Right kidney (tissue), 1 donor: ENCODE measurements at regions not wholly inside any gene's neighbourhood (a gene's known extent, or its start where the extent isn't known, plus 50 kb on each side); places are given as distances from the start of the nearest gene placed in this dataset.
"Not testable (repeated sequence)": the region's sequence is repeated elsewhere in the genome, so short reads cannot be mapped to it uniquely, and the experiment has no call there.

ENCODE experiments used
- DNase-seq: peaks from one replicate; pipeline ENCODE4 v3.0.0-alpha.2; 2016

GRCh38 chr3:17831366-17831765 lies 88.9 kb upstream of the TBC1D5 start:
- no peak for DNase-seq

GRCh38 chr3:17830788-17831187 lies 88.4 kb upstream of the TBC1D5 start:
- no peak for DNase-seq

DNA sequence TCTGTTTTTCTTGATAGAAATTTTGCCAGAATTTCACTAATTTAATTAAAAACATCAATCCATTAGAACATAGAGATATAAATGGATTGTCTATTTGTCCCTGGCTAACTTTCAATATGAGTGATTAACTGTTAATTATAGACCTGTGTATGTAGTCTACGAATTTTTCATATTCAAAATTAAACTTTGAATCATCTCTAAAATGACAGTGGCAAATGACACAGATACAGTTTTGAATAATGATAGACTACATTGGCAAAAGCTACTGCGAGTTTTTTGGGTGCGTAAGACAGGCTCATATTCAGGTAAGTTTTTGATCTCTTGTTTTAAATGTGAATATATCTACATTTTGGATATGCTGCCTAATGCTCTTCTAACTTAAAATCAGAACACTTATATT lies 86.0 kb upstream of the TBC1D5 start:
- DNase-seq = no peak

DNA sequence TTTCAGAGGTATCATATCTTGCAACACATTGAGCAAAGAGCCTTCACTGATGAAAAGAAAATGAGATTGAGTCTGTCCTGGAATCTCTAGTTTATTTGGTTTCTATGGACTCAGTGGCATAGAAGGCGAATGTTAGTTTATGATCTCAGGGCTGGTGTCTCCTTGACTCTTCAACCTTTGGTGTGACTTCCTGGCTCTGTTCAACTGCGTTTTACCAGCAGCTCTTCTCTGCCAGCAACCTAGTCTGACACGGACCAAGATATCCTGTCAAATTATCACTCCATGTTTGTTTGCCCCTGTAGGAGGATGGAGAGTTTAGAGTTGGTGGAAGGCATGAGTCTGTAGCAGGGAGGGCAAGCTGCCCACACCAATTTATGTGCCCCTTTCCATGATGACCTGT lies 82.9 kb upstream of the TBC1D5 start:
- DNase-seq = no peak

- no peak for DNase-seq
These were observed 81.4 kb upstream of the TBC1D5 start for GRCh38 chr3:17823816-17824215.

DNA sequence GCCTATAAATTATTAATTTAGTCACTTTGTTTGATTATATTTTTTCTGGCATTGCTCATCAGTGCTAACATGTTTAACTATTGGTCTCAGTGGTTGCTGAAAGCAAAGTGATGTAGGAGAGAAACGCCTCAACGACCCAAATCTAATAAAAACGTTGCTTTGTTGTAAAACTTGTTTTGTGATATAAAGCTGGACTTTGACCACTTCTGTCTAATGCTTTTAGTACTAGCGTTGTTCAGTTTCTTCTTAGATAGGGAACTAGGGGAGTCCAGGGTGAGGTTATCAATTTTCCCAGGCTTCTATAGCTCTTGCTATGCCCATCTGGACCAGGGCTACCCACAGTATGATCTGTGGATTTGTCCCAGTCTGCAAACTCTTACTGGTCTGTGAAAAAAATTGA lies 80.6 kb upstream of the TBC1D5 start:
- DNase-seq = no peak

GRCh38 chr3:17820704-17821103 lies 78.3 kb upstream of the TBC1D5 start:
- DNase-seq = no peak

GRCh38 chr3:17820275-17820674 lies 77.8 kb upstream of the TBC1D5 start:
- DNase-seq = no peak

- DNase-seq = not testable (repeated sequence)
These were observed 75.5 kb upstream of the TBC1D5 start for GRCh38 chr3:17817973-17818372.

- no peak for DNase-seq
These were observed 75.1 kb upstream of the TBC1D5 start for GRCh38 chr3:17817545-17817944.

GRCh38 chr3:17816839-17817238 lies 74.4 kb upstream of the TBC1D5 start:
- not testable (repeated sequence) for DNase-seq

GRCh38 chr3:17812328-17812727 lies 69.9 kb upstream of the TBC1D5 start:
- DNase-seq = not testable (repeated sequence)

- DNase-seq = no peak
These were observed 69.2 kb upstream of the TBC1D5 start for GRCh38 chr3:17811646-17812045.

- DNase-seq = no peak
These were observed 68.3 kb upstream of the TBC1D5 start for GRCh38 chr3:17810759-17811158.

DNA sequence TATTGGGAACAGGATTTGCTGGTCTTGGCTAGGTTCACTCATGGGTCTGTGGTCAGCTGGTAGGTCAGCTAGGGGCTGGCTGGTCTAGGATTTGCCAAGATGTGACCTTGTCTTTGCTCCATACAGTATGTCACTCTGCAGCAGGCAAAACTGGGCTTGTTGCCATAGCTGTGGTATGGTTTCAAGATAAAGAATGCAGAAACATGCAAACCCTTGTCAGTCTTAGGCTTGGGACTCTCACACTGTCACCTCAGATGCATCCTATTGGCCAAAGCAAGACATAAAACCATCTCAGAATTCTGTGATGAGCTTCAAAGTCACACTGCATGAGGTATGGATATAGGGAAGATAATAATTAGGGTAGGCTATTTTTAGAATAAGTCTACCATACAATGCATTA lies 66.6 kb upstream of the TBC1D5 start:
- no peak for DNase-seq

GRCh38 chr3:17806876-17807275 lies 64.4 kb upstream of the TBC1D5 start:
- DNase-seq = no peak

DNA sequence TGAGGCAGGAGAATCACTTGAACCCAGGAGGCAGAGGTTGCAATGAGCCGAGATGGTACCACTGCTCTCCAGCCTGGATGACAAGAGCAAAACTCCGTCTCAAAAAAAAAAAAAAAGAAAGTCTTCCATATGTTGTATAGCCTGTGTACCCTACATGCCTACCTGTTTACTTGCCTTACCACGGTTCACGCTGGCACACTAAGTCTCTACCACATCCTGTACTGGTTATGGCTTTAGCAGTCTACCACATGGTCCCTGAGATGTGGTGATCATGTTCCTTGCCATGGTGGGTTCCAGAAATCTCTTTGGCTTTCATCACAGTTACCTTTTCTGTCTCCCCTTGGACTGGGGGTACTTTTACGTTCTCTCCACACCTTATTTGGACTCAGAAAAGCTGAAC lies 63.8 kb upstream of the TBC1D5 start:
- no peak for DNase-seq

DNA sequence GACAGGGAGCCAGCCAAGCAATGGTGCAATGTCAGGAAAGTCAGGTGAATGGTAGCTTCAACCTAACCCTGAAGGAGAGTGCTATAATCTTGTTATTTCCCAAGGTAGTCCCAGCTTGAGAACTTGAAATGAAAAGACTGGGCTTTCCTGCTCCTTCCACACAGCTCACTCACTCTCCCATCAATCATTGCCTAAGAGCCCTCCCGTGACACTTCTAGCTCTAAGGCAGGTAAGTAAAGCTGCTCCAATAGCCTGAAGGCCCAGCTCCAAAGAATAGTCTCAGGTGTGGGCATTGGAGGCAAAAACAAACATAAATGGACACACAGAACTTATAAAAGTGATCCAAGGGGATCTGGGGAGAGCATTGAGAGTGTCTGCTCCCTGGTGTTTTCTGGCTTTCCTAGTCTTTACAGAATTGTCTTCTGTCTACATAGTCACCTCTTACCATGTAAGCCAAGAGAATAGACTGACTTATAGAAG lies 63.1 kb upstream of the TBC1D5 start:
- no peak for DNase-seq

- no peak for DNase-seq
These were observed 60.5 kb upstream of the TBC1D5 start for GRCh38 chr3:17802950-17803349.

- DNase-seq = no peak
These were observed 58.7 kb upstream of the TBC1D5 start for GRCh38 chr3:17801131-17801530.

- DNase-seq = no peak
These were observed 57.8 kb upstream of the TBC1D5 start for GRCh38 chr3:17800232-17800631.

DNA sequence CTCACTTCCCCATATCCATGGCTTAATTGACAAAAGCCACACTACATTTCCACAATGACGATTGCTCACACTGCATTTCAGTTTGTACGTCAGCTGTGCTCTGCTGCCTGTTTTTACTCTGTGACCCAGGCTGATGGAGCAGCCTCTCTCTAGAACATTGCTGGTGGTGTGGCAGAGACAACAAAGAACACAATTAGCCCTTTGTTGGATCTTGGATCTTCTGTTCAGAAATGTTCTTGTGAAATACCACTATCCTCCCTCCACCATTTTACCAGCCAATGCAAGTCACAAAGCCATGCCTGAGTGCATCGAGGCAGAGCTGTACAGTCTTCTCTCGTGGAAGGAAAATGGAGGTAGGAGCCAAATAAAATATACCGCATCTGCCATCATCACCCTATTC lies 56.9 kb upstream of the TBC1D5 start:
- DNase-seq = no peak

- DNase-seq = no peak
These were observed 55.6 kb upstream of the TBC1D5 start for GRCh38 chr3:17798000-17798399.

DNA sequence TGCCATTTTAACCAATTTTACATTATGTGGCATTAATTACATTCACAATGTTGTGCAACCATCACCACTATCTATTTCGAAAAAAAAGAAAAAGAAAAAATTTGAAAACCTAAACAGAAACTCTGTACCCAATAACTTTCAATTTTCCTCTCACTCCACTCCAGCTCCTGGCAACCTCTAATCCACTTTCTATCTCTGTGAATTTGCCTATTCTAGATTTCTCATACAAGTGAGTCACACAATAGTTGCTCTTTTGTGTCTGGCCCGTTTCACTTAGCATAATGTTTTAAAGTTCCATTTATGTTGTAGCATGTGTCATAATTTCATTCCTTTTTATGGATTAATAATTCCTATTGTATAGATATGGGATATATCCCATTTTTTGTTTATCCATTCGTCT lies 53.3 kb upstream of the TBC1D5 start:
- no peak for DNase-seq

GRCh38 chr3:17795280-17795679 lies 52.8 kb upstream of the TBC1D5 start:
- DNase-seq = no peak
